ENCODE measurements at regions not wholly inside any gene's neighbourhood (a gene's known extent, or its start where the extent isn't known, plus 50 kb on each side); places are given as distances from the start of the nearest gene placed in this dataset.

DNA sequence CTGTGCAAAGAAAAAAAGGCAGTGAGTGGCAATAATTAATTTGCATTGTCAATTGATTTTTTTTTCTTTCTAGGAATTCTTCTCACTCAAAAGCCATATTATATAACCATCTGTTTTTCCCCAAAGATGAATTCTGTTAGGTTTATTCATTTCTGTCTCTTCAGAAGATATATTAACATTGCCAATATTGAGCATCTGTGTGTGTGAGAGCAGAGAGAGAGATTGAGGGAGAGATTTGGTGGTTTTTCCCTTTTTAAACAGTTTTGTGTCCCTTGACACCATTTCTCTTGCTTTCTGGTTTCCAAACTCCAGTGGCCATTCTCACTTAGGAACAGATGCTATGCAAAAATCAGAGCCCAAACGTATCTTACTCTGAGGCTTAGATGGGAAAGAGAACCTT lies 112.5 kb downstream of the LACC1 start (continued):
- TF ChIP-seq ZNF302 (tag by site-specific recombination; IDR thresholded peaks at IDR 0.05; ENCODE audit: low read depth), result no peak

DNA sequence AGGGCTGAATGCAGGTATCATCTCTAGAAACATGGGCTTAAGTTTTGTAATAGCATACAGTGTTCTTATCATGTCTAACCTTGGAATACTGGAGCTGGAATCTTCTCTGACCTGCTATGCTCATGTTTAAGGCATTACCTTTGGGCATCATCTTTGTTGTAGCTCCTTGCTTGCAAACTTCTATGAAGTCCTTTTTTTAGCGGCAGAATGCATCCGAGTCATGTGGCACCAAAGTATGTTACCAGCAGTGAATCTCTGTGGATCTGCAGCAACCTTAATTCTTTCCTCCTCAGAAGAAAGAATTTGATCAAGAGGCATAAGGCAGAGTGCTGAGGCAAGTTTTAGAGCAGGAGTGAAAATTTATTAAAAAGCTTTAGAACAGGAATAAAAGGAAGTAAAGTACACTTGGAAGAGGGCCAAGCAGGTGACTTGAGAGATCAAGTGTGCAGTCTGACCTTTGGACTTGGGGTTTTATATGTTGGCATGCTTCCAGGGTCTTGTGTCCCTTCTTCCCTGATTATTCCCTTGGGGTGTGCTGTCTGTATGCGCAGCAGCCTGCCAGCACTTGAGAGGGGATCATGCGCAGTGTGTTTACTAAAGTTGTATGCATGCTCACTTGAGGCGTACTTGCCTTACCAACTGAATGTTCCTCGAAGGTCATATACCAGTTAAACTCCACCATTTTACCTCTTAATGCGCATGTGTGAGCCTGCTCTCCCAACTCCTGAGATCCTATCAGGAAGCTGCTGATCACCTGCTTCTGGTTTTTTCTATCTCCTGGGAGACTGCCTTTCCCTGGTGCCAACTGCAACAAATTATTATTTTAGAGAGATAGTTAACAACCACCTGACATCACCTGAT lies 115.5 kb downstream of the LACC1 start:
- TF ChIP-seq ZSCAN16 (tag by site-specific recombination; IDR thresholded peaks at IDR 0.05) (no peak), SETDB1 (IDR thresholded peaks at IDR 0.05; ENCODE audit: insufficient read length, low read length) (peak; percentile 81), ZNF211 (tag by site-specific recombination; IDR thresholded peaks at IDR 0.05; ENCODE audit: low read depth) (no peak), ZNF660 (tag by site-specific recombination; IDR thresholded peaks at IDR 0.05) (no peak)
- TF ChIP-seq, protein P1, sequence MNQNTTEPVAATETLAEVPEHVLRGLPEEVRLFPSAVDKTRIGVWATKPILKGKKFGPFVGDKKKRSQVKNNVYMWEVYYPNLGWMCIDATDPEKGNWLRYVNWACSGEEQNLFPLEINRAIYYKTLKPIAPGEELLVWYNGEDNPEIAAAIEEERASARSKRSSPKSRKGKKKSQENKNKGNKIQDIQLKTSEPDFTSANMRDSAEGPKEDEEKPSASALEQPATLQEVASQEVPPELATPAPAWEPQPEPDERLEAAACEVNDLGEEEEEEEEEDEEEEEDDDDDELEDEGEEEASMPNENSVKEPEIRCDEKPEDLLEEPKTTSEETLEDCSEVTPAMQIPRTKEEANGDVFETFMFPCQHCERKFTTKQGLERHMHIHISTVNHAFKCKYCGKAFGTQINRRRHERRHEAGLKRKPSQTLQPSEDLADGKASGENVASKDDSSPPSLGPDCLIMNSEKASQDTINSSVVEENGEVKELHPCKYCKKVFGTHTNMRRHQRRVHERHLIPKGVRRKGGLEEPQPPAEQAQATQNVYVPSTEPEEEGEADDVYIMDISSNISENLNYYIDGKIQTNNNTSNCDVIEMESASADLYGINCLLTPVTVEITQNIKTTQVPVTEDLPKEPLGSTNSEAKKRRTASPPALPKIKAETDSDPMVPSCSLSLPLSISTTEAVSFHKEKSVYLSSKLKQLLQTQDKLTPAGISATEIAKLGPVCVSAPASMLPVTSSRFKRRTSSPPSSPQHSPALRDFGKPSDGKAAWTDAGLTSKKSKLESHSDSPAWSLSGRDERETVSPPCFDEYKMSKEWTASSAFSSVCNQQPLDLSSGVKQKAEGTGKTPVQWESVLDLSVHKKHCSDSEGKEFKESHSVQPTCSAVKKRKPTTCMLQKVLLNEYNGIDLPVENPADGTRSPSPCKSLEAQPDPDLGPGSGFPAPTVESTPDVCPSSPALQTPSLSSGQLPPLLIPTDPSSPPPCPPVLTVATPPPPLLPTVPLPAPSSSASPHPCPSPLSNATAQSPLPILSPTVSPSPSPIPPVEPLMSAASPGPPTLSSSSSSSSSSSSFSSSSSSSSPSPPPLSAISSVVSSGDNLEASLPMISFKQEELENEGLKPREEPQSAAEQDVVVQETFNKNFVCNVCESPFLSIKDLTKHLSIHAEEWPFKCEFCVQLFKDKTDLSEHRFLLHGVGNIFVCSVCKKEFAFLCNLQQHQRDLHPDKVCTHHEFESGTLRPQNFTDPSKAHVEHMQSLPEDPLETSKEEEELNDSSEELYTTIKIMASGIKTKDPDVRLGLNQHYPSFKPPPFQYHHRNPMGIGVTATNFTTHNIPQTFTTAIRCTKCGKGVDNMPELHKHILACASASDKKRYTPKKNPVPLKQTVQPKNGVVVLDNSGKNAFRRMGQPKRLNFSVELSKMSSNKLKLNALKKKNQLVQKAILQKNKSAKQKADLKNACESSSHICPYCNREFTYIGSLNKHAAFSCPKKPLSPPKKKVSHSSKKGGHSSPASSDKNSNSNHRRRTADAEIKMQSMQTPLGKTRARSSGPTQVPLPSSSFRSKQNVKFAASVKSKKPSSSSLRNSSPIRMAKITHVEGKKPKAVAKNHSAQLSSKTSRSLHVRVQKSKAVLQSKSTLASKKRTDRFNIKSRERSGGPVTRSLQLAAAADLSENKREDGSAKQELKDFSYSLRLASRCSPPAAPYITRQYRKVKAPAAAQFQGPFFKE (tag by site-specific recombination; IDR thresholded peaks at IDR 0.05; ENCODE audit: borderline replicate concordance), result no peak
- TF ChIP-seq, protein P2, sequence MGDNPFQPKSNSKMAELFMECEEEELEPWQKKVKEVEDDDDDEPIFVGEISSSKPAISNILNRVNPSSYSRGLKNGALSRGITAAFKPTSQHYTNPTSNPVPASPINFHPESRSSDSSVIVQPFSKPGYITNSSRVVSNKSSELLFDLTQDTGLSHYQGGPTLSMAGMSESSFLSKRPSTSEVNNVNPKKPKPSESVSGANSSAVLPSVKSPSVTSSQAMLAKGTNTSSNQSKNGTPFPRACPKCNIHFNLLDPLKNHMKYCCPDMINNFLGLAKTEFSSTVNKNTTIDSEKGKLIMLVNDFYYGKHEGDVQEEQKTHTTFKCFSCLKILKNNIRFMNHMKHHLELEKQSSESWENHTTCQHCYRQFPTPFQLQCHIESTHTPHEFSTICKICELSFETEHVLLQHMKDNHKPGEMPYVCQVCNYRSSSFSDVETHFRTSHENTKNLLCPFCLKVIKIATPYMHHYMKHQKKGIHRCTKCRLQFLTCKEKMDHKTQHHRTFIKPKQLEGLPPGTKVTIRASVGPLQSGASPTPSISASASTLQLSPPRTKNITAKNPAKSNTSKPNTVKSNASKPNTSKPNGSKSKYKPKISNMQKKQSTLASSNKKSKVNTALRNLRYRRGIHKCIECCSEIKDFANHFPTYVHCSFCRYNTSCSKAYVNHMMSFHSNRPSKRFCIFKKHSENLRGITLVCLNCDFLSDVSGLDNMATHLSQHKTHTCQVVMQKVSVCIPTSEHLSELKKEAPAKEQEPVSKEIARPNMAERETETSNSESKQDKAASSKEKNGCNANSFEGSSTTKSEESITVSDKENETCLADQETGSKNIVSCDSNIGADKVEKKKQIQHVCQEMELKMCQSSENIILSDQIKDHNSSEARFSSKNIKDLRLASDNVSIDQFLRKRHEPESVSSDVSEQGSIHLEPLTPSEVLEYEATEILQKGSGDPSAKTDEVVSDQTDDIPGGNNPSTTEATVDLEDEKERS (tag by site-specific recombination; IDR thresholded peaks at IDR 0.05), result no peak
- Histone ChIP-seq H3K36me3 (ENCODE audit: control insufficient read depth in 2 of 2, insufficient read depth in 1 of 2, low read length in 2 of 2) (no peaks in the 10 kb centered on the region), H3K4me3 (ENCODE audit: low read depth, low read length) (no peak overlapping the region), H3K9me3 (ENCODE audit: control insufficient read depth, insufficient read depth, low read depth, low read length) (no peaks in the 10 kb centered on the region; the same call in 1 of the 2 replicates), H3K27ac (ENCODE audit: extremely low read depth, low read depth, low read length) (no peak overlapping the region), H3K4me1 (ENCODE audit: control insufficient read depth, insufficient read depth, low read length) (no peaks in the 10 kb centered on the region)
- ChIA-PET POLR2A (no interaction called here), CTCF (interaction anchor here (1.2 kb wide), 1 partner anchor 32 kb away, joined by 3 read pairs; no protein-coding TSS in a partner anchor)

DNA sequence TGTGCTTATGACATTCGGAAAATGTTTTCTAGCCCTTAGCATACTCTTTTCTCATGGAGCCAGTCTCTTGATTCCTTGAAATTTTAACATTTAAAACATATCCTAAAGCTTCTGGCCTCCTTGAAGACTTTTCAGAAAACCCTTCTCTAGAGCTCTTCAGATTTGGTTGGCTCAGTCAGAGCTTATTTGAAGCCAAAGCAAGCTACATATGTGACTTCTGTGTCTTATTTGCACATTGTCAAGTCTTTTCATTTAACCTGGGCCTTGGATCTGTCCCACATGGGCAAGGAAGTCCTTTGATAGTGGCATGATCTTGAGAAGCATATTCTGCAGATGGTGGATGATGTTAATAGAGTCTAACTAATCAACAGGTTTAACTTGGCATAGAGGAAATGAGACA lies 116.5 kb downstream of the LACC1 start:
- CTCF ChIA-PET, result interaction anchor here (1.2 kb wide), 1 partner anchor 31 kb away, joined by 3 read pairs; no protein-coding TSS in a partner anchor
- H3K4me1 ChIP-seq (ENCODE audit: control insufficient read depth, insufficient read depth, low read length), result no peaks in the 10 kb centered on the region
- POLR2A ChIA-PET, result no interaction called here
- H3K4me3 ChIP-seq (ENCODE audit: low read depth, low read length), result no peak overlapping the region
- H3K36me3 ChIP-seq (ENCODE audit: control insufficient read depth in 2 of 2, insufficient read depth in 1 of 2, low read length in 2 of 2), result no peaks in the 10 kb centered on the region
- H3K9me3 ChIP-seq (ENCODE audit: control insufficient read depth, insufficient read depth, low read depth, low read length), result no peaks in the 10 kb centered on the region; the same call in 1 of the 2 replicates
- H3K27ac ChIP-seq (ENCODE audit: extremely low read depth, low read depth, low read length), result no peak overlapping the region
- TF ChIP-seq OSR2 (tag by site-specific recombination; IDR thresholded peaks at IDR 0.05) (no peak), KLF16 (tag by site-specific recombination; IDR thresholded peaks at IDR 0.05) (no peak), ZNF654 (tag by site-specific recombination; IDR thresholded peaks at IDR 0.05; ENCODE audit: low read depth) (no peak), WT1 (tag by site-specific recombination; IDR thresholded peaks at IDR 0.05) (no peak), ZNF121 (tag by site-specific recombination; IDR thresholded peaks at IDR 0.05) (no peak), ZNF776 (tag by site-specific recombination; IDR thresholded peaks at IDR 0.05; ENCODE audit: borderline replicate concordance) (no peak), ZNF146 (tag by site-specific recombination; IDR thresholded peaks at IDR 0.05) (no peak), ZNF2 (tag by site-specific recombination; IDR thresholded peaks at IDR 0.05) (no peak)
- TF ChIP-seq, protein P3, sequence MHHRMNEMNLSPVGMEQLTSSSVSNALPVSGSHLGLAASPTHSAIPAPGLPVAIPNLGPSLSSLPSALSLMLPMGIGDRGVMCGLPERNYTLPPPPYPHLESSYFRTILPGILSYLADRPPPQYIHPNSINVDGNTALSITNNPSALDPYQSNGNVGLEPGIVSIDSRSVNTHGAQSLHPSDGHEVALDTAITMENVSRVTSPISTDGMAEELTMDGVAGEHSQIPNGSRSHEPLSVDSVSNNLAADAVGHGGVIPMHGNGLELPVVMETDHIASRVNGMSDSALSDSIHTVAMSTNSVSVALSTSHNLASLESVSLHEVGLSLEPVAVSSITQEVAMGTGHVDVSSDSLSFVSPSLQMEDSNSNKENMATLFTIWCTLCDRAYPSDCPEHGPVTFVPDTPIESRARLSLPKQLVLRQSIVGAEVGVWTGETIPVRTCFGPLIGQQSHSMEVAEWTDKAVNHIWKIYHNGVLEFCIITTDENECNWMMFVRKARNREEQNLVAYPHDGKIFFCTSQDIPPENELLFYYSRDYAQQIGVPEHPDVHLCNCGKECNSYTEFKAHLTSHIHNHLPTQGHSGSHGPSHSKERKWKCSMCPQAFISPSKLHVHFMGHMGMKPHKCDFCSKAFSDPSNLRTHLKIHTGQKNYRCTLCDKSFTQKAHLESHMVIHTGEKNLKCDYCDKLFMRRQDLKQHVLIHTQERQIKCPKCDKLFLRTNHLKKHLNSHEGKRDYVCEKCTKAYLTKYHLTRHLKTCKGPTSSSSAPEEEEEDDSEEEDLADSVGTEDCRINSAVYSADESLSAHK (tag by site-specific recombination; IDR thresholded peaks at IDR 0.05), result no peak
- TF ChIP-seq, protein P4, sequence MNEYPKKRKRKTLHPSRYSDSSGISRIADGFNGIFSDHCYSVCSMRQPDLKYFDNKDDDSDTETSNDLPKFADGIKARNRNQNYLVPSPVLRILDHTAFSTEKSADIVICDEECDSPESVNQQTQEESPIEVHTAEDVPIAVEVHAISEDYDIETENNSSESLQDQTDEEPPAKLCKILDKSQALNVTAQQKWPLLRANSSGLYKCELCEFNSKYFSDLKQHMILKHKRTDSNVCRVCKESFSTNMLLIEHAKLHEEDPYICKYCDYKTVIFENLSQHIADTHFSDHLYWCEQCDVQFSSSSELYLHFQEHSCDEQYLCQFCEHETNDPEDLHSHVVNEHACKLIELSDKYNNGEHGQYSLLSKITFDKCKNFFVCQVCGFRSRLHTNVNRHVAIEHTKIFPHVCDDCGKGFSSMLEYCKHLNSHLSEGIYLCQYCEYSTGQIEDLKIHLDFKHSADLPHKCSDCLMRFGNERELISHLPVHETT (tag by site-specific recombination; IDR thresholded peaks at IDR 0.05), result no peak
- TF ChIP-seq, protein P5, sequence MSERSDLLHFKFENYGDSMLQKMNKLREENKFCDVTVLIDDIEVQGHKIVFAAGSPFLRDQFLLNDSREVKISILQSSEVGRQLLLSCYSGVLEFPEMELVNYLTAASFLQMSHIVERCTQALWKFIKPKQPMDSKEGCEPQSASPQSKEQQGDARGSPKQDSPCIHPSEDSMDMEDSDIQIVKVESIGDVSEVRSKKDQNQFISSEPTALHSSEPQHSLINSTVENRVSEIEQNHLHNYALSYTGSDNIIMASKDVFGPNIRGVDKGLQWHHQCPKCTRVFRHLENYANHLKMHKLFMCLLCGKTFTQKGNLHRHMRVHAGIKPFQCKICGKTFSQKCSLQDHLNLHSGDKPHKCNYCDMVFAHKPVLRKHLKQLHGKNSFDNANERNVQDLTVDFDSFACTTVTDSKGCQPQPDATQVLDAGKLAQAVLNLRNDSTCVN (tag by site-specific recombination; optimal IDR thresholded peaks at IDR 0.05), result no peak
